OCI-LY7 (cell line): ENCODE measurements at regions not wholly inside any gene's neighbourhood (a gene's known extent, or its start where the extent isn't known, plus 50 kb on each side); places are given as distances from the start of the nearest gene placed in this dataset.

ENCODE experiments used
- EZH2phosphoT487 ChIP-seq: fragments of 200-600 bp; sonication (generic); IDR thresholded peaks from 2 replicates; pipeline ENCODE4 v1.6.1; 2018; ENCODE audit warnings: low read depth, borderline replicate concordance, mild to moderate bottlenecking, mixed run types, antibody characterized with exemption, low read length, moderate library complexity, mixed read lengths
- TF ChIP-seq, protein P1 (sequence below): fragments of 200-600 bp; sonication (generic); conservative IDR thresholded peaks from 2 replicates; pipeline ENCODE4 v1.5.1; 2014; ENCODE audit warnings: mild to moderate bottlenecking, antibody characterized with exemption, low read length, moderate library complexity, mixed read lengths

DNA sequence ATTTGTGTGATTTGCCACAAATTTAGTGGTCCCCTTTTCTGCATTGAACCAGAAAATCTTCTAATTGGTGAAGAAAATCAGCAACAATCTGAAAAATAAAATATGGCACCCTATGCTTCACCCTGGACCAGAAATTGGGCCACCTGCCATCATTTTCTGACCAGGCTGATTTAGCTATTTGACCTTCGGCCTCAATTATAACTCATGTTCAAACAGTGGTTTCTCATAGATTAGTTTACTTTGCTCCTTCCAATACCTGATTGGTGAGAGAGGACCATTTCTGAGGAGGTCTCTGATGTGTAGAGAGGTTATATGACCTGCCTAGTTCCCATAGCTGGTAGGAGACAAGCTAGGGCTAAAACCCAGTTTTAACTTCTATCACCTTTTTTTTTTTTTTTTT lies 59.0 kb downstream of the PTTG1 start:
- TF ChIP-seq, protein P1, sequence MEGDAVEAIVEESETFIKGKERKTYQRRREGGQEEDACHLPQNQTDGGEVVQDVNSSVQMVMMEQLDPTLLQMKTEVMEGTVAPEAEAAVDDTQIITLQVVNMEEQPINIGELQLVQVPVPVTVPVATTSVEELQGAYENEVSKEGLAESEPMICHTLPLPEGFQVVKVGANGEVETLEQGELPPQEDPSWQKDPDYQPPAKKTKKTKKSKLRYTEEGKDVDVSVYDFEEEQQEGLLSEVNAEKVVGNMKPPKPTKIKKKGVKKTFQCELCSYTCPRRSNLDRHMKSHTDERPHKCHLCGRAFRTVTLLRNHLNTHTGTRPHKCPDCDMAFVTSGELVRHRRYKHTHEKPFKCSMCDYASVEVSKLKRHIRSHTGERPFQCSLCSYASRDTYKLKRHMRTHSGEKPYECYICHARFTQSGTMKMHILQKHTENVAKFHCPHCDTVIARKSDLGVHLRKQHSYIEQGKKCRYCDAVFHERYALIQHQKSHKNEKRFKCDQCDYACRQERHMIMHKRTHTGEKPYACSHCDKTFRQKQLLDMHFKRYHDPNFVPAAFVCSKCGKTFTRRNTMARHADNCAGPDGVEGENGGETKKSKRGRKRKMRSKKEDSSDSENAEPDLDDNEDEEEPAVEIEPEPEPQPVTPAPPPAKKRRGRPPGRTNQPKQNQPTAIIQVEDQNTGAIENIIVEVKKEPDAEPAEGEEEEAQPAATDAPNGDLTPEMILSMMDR, result no peak
- no peak for TF ChIP-seq EZH2phosphoT487
